SU-DHL-6 (cell line): ENCODE measurements at regions not wholly inside any gene's neighbourhood (a gene's known extent, or its start where the extent isn't known, plus 50 kb on each side); places are given as distances from the start of the nearest gene placed in this dataset.

ENCODE experiments used
- EZH2phosphoT487 ChIP-seq: fragments of 200-600 bp; sonication (generic), shearing (Covaris generic); conservative IDR thresholded peaks from 2 replicates; pipeline ENCODE4 v1.6.1; 2018; ENCODE audit warnings: mild to moderate bottlenecking, antibody characterized with exemption, low read length, moderate library complexity, mixed read lengths
- TF ChIP-seq, protein P1 (sequence below): fragments of 200-600 bp; sonication (generic); IDR thresholded peaks from one replicate; pipeline ENCODE4 v1.5.1; 2017; ENCODE audit warnings: antibody characterized with exemption, mild to moderate bottlenecking, low read length, moderate library complexity; ENCODE audit not compliant: insufficient read depth, poor library complexity, severe bottlenecking

DNA sequence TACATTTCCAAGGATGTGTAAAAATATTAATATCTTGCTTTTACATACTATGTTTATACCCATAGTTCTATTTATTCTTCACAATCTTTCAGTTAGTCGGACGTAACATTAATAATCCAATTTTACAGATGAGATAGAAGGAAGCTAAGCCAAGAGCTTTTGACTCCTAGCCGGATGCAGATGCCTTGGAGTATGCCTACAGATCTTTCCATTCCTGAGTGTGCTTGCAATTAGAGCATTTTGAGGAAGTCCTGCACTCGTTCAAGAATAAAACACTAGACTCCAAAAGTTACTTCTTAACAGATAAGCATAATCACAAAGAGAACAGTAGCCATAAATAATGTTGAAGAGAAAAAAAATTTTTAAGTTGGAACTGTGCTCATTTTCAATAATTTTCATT lies 337.6 kb upstream of the CLEC14A start:
- TF ChIP-seq, protein P1, sequence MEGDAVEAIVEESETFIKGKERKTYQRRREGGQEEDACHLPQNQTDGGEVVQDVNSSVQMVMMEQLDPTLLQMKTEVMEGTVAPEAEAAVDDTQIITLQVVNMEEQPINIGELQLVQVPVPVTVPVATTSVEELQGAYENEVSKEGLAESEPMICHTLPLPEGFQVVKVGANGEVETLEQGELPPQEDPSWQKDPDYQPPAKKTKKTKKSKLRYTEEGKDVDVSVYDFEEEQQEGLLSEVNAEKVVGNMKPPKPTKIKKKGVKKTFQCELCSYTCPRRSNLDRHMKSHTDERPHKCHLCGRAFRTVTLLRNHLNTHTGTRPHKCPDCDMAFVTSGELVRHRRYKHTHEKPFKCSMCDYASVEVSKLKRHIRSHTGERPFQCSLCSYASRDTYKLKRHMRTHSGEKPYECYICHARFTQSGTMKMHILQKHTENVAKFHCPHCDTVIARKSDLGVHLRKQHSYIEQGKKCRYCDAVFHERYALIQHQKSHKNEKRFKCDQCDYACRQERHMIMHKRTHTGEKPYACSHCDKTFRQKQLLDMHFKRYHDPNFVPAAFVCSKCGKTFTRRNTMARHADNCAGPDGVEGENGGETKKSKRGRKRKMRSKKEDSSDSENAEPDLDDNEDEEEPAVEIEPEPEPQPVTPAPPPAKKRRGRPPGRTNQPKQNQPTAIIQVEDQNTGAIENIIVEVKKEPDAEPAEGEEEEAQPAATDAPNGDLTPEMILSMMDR, result no peak
- no peak for TF ChIP-seq EZH2phosphoT487
